H1 (cell line): ENCODE measurements at regions not wholly inside any gene's neighbourhood (a gene's known extent, or its start where the extent isn't known, plus 50 kb on each side); places are given as distances from the start of the nearest gene placed in this dataset.

Experiments
- RFX5 ChIP-seq: IDR thresholded peaks from 2 replicates; pipeline ENCODE4 v1.6.1; 2011; ENCODE audit warnings: low read depth, low read length, improper control_type of control experiment, borderline replicate concordance
- SAP30 ChIP-seq: fragments of 300-600 bp; sonication (generic); IDR thresholded peaks from 2 replicates; pipeline ENCODE4 v1.7.1; 2012; ENCODE audit warnings: low read length, moderate library complexity, mild to moderate bottlenecking, inconsistent platforms; ENCODE audit not compliant: insufficient read depth, insufficient replicate concordance
- TF ChIP-seq, protein P1 (sequence below): IDR thresholded peaks from 2 replicates; pipeline ENCODE4 v1.6.1; 2012; ENCODE audit warnings: inconsistent platforms

DNA sequence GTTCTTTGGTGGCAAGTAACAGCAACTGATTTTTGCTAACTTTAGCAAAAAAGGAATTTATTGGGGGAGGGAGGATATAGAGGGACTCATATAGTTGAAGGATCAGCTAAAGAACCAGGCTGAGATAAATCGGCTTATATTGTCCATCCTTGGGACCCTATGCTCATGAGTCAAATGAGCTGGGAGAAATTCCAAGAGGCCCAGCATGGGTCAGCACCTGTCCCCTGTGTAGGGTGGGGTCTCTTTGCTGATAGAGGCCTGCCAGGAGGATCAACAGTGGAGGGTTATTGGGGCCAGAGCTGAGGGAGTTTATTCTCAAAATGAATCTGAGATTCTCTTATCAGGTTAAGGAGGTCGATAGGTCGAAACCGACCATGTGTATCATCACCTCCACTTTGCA is 97.2 kb downstream of the VAPA start (continued):
- no peak for TF ChIP-seq RFX5
- TF ChIP-seq SAP30, result no peak
- TF ChIP-seq, protein P1, sequence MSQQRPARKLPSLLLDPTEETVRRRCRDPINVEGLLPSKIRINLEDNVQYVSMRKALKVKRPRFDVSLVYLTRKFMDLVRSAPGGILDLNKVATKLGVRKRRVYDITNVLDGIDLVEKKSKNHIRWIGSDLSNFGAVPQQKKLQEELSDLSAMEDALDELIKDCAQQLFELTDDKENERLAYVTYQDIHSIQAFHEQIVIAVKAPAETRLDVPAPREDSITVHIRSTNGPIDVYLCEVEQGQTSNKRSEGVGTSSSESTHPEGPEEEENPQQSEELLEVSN, result no peak
